WTC11 (cell line): ENCODE measurements at regions not wholly inside any gene's neighbourhood (a gene's known extent, or its start where the extent isn't known, plus 50 kb on each side); places are given as distances from the start of the nearest gene placed in this dataset.

Experiments used
- ATAC-seq: fragments of 200-7000 bp; cut with Tn5 transposase; 2 replicates; pipeline ENCODE4 v1.10.0; 2021; ENCODE audit warnings: mild to moderate bottlenecking, moderate library complexity
- CTCF ChIA-PET: fragments of 300-600 bp; sonication (Branson Sonifier 250); formaldehyde crosslinking; loops from one replicate; lab custom pipeline; 2021; ENCODE audit warnings: antibody characterized with exemption; lab: Charles Lee
- POLR2A ChIA-PET: fragments of 350-600 bp; sonication (Branson Sonifier 250); formaldehyde crosslinking; loops from one replicate; lab custom pipeline; 2021; ENCODE audit warnings: antibody characterized with exemption; lab: Charles Lee
- DNase-seq: peaks from one replicate; pipeline ENCODE4 v3.0.0; 2021; ENCODE audit warnings: low spot score
- H3K27ac Mint-ChIP-seq: 2 replicates; pipeline ENCODE4 v1.8.0; 2021; ENCODE audit warnings: mixed read lengths
- H3K27me3 Mint-ChIP-seq: 2 replicates; pipeline ENCODE4 v1.8.0; 2021; ENCODE audit warnings: low read depth, mild to moderate bottlenecking, moderate library complexity, mixed read lengths
- H3K36me3 Mint-ChIP-seq: 2 replicates; pipeline ENCODE4 v1.8.0; 2021; ENCODE audit warnings: mixed read lengths
- H3K4me1 Mint-ChIP-seq: 2 replicates; pipeline ENCODE4 v1.8.0; 2022; ENCODE audit warnings: mixed read lengths
- H3K4me3 Mint-ChIP-seq: 2 replicates; pipeline ENCODE4 v1.8.0; 2021; ENCODE audit warnings: mild to moderate bottlenecking, moderate library complexity, mixed read lengths
- H3K9me3 Mint-ChIP-seq: 2 replicates; pipeline ENCODE4 v1.8.0; 2021; ENCODE audit warnings: mixed read lengths
- AFF4 ChIP-seq: sonication (generic); formaldehyde crosslinking; IDR thresholded peaks from 2 replicates; pipeline ENCODE4 v1.8.1; 2023; ENCODE audit warnings: mild to moderate bottlenecking, missing genetic modification reagents, borderline replicate concordance
- CDX4 ChIP-seq: fragments of 250-450 bp; sonication (Bioruptor Pico); IDR thresholded peaks from 2 replicates; pipeline ENCODE4 v1.9.0; 2021; ENCODE audit warnings: moderate library complexity, mild to moderate bottlenecking, inconsistent platforms, borderline replicate concordance
- E2F5 ChIP-seq: sonication (generic); formaldehyde crosslinking; IDR thresholded peaks from 2 replicates; pipeline ENCODE4 v1.8.1; 2022; ENCODE audit warnings: mild to moderate bottlenecking, moderate library complexity, missing genetic modification reagents
- ESRRA ChIP-seq: sonication (generic); formaldehyde crosslinking; IDR thresholded peaks from 2 replicates; pipeline ENCODE4 v1.8.1; 2022; ENCODE audit warnings: mild to moderate bottlenecking, missing genetic modification reagents, borderline replicate concordance
- FOXP1 ChIP-seq: sonication (generic); formaldehyde crosslinking; IDR thresholded peaks from 2 replicates; pipeline ENCODE4 v1.8.0; 2022; ENCODE audit warnings: missing genetic modification reagents, mild to moderate bottlenecking, moderate library complexity, borderline replicate concordance
- JAZF1 ChIP-seq: fragments of 250-450 bp; sonication (Bioruptor Pico); IDR thresholded peaks from 2 replicates; pipeline ENCODE4 v1.9.0; 2021; ENCODE audit warnings: moderate library complexity, mild to moderate bottlenecking, inconsistent platforms
- NR3C1 ChIP-seq: sonication (generic); formaldehyde crosslinking; conservative IDR thresholded peaks from 2 replicates; pipeline ENCODE4 v1.8.1; 2023; ENCODE audit warnings: low read depth, mild to moderate bottlenecking, missing genetic modification reagents
- PREB ChIP-seq: sonication (generic); formaldehyde crosslinking; IDR thresholded peaks from 2 replicates; pipeline ENCODE4 v1.8.1; 2022; ENCODE audit warnings: mild to moderate bottlenecking, missing genetic modification reagents, moderate library complexity, borderline replicate concordance
- USF1 ChIP-seq: sonication (generic); formaldehyde crosslinking; IDR thresholded peaks from 2 replicates; pipeline ENCODE4 v1.8.0; 2022; ENCODE audit warnings: mild to moderate bottlenecking, missing genetic modification reagents
- TF ChIP-seq, protein P1 (sequence below): sonication (generic); formaldehyde crosslinking; IDR thresholded peaks from 2 replicates; pipeline ENCODE4 v1.8.0; 2022; ENCODE audit warnings: mild to moderate bottlenecking, missing genetic modification reagents
- TF ChIP-seq, protein P2 (sequence below): sonication (generic); formaldehyde crosslinking; conservative IDR thresholded peaks from 2 replicates; pipeline ENCODE4 v1.8.1; 2023; ENCODE audit warnings: mild to moderate bottlenecking, low read depth, missing genetic modification reagents, moderate library complexity

DNA sequence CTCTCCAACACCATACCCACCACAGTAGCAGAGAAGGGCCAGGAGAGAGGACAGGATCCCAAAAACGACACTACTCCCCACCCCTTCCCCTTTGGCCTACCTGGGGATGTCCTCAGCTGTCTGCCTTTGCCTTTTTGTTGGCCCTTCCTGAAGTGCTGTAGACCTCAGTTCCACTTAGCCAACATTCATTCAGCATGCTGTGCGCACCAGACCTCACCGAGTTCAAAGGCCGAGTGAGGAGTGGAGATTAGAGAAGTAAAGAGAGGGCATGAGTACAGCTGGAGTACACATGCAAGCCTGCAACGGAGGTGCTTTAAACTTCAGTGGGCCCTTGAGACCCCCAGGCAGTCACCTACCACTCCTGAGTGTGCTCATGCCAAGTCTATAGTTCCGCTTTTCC lies 99.0 kb downstream of the TEX26 start:
- ChIA-PET CTCF (interaction anchor here (1.5 to 3.5 kb wide), 3 partner anchors 13 to 166 kb away, joined by 4 to 15 read pairs (median 9); no protein-coding TSS in a partner anchor), POLR2A (no interaction called here)
- TF ChIP-seq, protein P1, sequence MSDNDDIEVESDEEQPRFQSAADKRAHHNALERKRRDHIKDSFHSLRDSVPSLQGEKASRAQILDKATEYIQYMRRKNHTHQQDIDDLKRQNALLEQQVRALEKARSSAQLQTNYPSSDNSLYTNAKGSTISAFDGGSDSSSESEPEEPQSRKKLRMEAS = no peak
- TF ChIP-seq NR3C1 = no peak
- TF ChIP-seq CDX4 (CRISPR knock-in tag) = no peak
- TF ChIP-seq AFF4 (CRISPR knock-in tag) = no peak
- TF ChIP-seq USF1 (CRISPR knock-in tag) = no peak
- TF ChIP-seq PREB = no peak
- no peak for TF ChIP-seq ESRRA (CRISPR knock-in tag)
- no peak for TF ChIP-seq E2F5
- TF ChIP-seq, protein P2, sequence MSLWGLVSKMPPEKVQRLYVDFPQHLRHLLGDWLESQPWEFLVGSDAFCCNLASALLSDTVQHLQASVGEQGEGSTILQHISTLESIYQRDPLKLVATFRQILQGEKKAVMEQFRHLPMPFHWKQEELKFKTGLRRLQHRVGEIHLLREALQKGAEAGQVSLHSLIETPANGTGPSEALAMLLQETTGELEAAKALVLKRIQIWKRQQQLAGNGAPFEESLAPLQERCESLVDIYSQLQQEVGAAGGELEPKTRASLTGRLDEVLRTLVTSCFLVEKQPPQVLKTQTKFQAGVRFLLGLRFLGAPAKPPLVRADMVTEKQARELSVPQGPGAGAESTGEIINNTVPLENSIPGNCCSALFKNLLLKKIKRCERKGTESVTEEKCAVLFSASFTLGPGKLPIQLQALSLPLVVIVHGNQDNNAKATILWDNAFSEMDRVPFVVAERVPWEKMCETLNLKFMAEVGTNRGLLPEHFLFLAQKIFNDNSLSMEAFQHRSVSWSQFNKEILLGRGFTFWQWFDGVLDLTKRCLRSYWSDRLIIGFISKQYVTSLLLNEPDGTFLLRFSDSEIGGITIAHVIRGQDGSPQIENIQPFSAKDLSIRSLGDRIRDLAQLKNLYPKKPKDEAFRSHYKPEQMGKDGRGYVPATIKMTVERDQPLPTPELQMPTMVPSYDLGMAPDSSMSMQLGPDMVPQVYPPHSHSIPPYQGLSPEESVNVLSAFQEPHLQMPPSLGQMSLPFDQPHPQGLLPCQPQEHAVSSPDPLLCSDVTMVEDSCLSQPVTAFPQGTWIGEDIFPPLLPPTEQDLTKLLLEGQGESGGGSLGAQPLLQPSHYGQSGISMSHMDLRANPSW (CRISPR knock-in tag) = no peak
- Mint-ChIP-seq H3K27me3 (no peaks in the 10 kb centered on the region; the same call in 1 of the 2 replicates), H3K27ac (no peak overlapping the region), H3K4me3 (no peak overlapping the region), H3K4me1 (no peaks in the 10 kb centered on the region), H3K9me3 (peaks cover 10% of the 10 kb centered on the region), H3K36me3 (no peaks in the 10 kb centered on the region)
- ATAC-seq = no peak
- DNase-seq = no peak

- Mint-ChIP-seq H3K4me1 (no peaks in the 10 kb centered on the region), H3K27me3 (no peaks in the 10 kb centered on the region; the same call in 1 of the 2 replicates), H3K9me3 (peaks cover 10% of the 10 kb centered on the region)
- DNase-seq = no peak
- POLR2A ChIA-PET = no interaction called here
- no peak for TF ChIP-seq FOXP1 (CRISPR knock-in tag)
- TF ChIP-seq, all 79 proteins: peak for 0
- ATAC-seq = peak; percentile 55
- CTCF ChIA-PET = interaction anchor here (1.7 to 3.5 kb wide), 2 partner anchors 15 to 137 kb away, joined by 3 to 15 read pairs; no protein-coding TSS in a partner anchor
- no peaks in the 10 kb centered on the region for H3K36me3 Mint-ChIP-seq
- H3K27ac Mint-ChIP-seq = no peak overlapping the region
- no peak overlapping the region for H3K4me3 Mint-ChIP-seq
These were observed 96.6 kb downstream of the TEX26 start for GRCh38 chr13:31029102-31029501.

DNA sequence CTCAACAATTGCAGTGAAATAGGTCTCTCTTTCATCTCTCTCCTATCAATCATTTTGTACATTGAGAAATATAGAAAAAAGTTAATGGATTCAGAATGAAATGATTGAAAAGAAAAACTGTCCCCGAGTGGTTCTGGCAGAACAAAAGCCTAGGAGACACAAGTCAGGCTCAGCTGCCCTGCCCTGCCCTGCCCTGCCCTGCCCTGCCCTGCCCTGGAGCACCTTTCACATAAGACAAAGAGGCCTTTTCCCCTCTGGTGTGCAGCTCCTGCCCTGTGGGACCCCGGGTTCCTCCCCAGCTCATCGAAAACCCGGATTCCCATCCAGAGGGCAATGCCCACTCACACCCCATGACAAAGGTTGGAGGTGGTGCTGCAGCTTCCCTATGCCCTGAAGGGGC lies 94.7 kb downstream of the TEX26 start:
- DNase-seq = no peak
- ATAC-seq = no peak
- no peak overlapping the region for H3K27ac Mint-ChIP-seq
- TF ChIP-seq JAZF1 = no peak
- ChIA-PET CTCF (interaction anchor here (2.9 kb wide), 1 partner anchor 17 kb away, joined by 17 read pairs; no protein-coding TSS in a partner anchor), POLR2A (no interaction called here)
- no peaks in the 10 kb centered on the region; the same call in 1 of the 2 replicates for H3K27me3 Mint-ChIP-seq
- H3K4me3 Mint-ChIP-seq = no peak overlapping the region
- H3K9me3 Mint-ChIP-seq = peaks cover 2% of the 10 kb centered on the region
- peaks cover 7% of the 10 kb centered on the region for H3K4me1 Mint-ChIP-seq
- no peaks in the 10 kb centered on the region for H3K36me3 Mint-ChIP-seq
